AML-193 (cell line): ENCODE measurements at regions not wholly inside any gene's neighbourhood (a gene's known extent, or its start where the extent isn't known, plus 50 kb on each side); places are given as distances from the start of the nearest gene placed in this dataset.
A peak's percentile ranks its signal among the peaks of the same experiment; 100 is the strongest.

Experiments used
- DNase-seq, 2 experiments: peaks; one replicate each; lab custom pipeline; 2025; lab: John Stamatoyannopoulos, UW

- no peak for DNase-seq
Observed at GRCh38 chr4:181271116-181271640, 972.0 kb upstream of the TENM3 start.

- DNase-seq: no peak
Observed at GRCh38 chr4:181272422-181272821, 970.8 kb upstream of the TENM3 start.

- no peak for DNase-seq
Observed at GRCh38 chr4:181278941-181279340, 964.3 kb upstream of the TENM3 start.

GRCh38 chr4:181281451-181281850 lies 961.8 kb upstream of the TENM3 start:
- DNase-seq: no peak

- DNase-seq: no peak
Observed at GRCh38 chr4:181289198-181289597, 954.0 kb upstream of the TENM3 start.

- no peak for DNase-seq
Observed at GRCh38 chr4:181291615-181292014, 951.6 kb upstream of the TENM3 start.

- no peak for DNase-seq
Observed at GRCh38 chr4:181293014-181293413, 950.2 kb upstream of the TENM3 start.

GRCh38 chr4:181293541-181293940 lies 949.7 kb upstream of the TENM3 start:
- DNase-seq: no peak

GRCh38 chr4:181294421-181294820 lies 948.8 kb upstream of the TENM3 start:
- no peak for DNase-seq

- DNase-seq: peak; percentile 35 to 37
Observed at GRCh38 chr4:181301735-181302710, 941.2 kb upstream of the TENM3 start.

- no peak for DNase-seq
Observed at GRCh38 chr4:181307824-181308223, 935.4 kb upstream of the TENM3 start.

- no peak for DNase-seq
Observed at GRCh38 chr4:181308476-181309312, 934.5 kb upstream of the TENM3 start.

GRCh38 chr4:181312066-181312465 lies 931.1 kb upstream of the TENM3 start:
- DNase-seq: no peak

GRCh38 chr4:181319629-181320028 lies 923.6 kb upstream of the TENM3 start:
- no peak for DNase-seq

- DNase-seq: no peak
Observed at GRCh38 chr4:181323061-181323460, 920.1 kb upstream of the TENM3 start.

GRCh38 chr4:181330654-181331201 lies 912.5 kb upstream of the TENM3 start:
- no peak for DNase-seq

GRCh38 chr4:181331214-181331613 lies 912.0 kb upstream of the TENM3 start:
- no peak for DNase-seq

- DNase-seq: no peak
Observed at GRCh38 chr4:181345931-181346330, 897.3 kb upstream of the TENM3 start.

- no peak for DNase-seq
Observed at GRCh38 chr4:181350615-181351415, 892.4 kb upstream of the TENM3 start.

GRCh38 chr4:181364504-181364903 lies 878.7 kb upstream of the TENM3 start:
- DNase-seq: no peak

- DNase-seq: no peak
Observed at GRCh38 chr4:181365671-181366070, 877.5 kb upstream of the TENM3 start.
